OCI-LY3 (cell line): ENCODE measurements at regions not wholly inside any gene's neighbourhood (a gene's known extent, or its start where the extent isn't known, plus 50 kb on each side); places are given as distances from the start of the nearest gene placed in this dataset.

ENCODE experiments used
- H2AFZ ChIP-seq: fragments of 200-600, 300-600 bp; shearing (Covaris generic); 2 replicates; pipeline ENCODE4 v1.6.0; 2014; ENCODE audit warnings: antibody characterized with exemption, low read depth, low read length
- H3K27ac ChIP-seq: fragments of 200-600, 300-600 bp; sonication (generic); 2 replicates; pipeline ENCODE4 v1.5.1; 2014; ENCODE audit warnings: mild to moderate bottlenecking, low read length, moderate library complexity, mixed read lengths
- H3K27me3 ChIP-seq: fragments of 200-600, 300-600 bp; sonication (generic); 2 replicates; pipeline ENCODE4 v1.6.1; 2014; ENCODE audit warnings: low read depth, low read length, mixed read lengths
- H3K36me3 ChIP-seq: fragments of 200-600, 300-600 bp; sonication (generic); replicated peaks from 2 replicates; pipeline ENCODE3; 2014; ENCODE audit warnings: low read depth, low read length, mixed read lengths
- H3K4me1 ChIP-seq: fragments of 300-600, 200-600 bp; sonication (generic); 2 replicates; pipeline ENCODE4 v1.6.1; 2014; ENCODE audit warnings: low read length, mixed read lengths
- H3K4me2 ChIP-seq: fragments of 200-600, 300-600 bp; sonication (generic); 2 replicates; pipeline ENCODE4 v1.6.1; 2014; ENCODE audit warnings: low read length, mixed read lengths
- H3K4me3 ChIP-seq: fragments of 300-600, 200-600 bp; sonication (generic); 2 replicates; pipeline ENCODE4 v1.5.1; 2014; ENCODE audit warnings: antibody characterized with exemption, mild to moderate bottlenecking, low read length, moderate library complexity
- H3K79me2 ChIP-seq: fragments of 300-600, 200-600 bp; shearing (Covaris generic); 2 replicates; pipeline ENCODE4 v1.6.1; 2014; ENCODE audit warnings: mild to moderate bottlenecking, low read length, mixed read lengths
- H3K9ac ChIP-seq: fragments of 300-600, 200-600 bp; shearing (Covaris generic); 2 replicates; pipeline ENCODE4 v1.6.0; 2014; ENCODE audit warnings: mild to moderate bottlenecking, low read length, moderate library complexity
- H3K9me3 ChIP-seq: fragments of 200-600, 300-600 bp; shearing (Covaris generic); 2 replicates; pipeline ENCODE4 v1.6.1; 2014; ENCODE audit warnings: low read length, mixed read lengths; ENCODE audit not compliant: insufficient read depth
- H4K20me1 ChIP-seq: fragments of 200-600, 300-600 bp; sonication (generic); 2 replicates; pipeline ENCODE4 v1.6.1; 2016; ENCODE audit warnings: low read length, mixed read lengths; ENCODE audit not compliant: insufficient read depth
- CTCF ChIP-seq: fragments of 200-600, 300-600 bp; sonication (generic); IDR thresholded peaks from 2 replicates; pipeline ENCODE4 v1.5.1; 2014; ENCODE audit warnings: antibody characterized with exemption, low read length, low read depth
- EZH2phosphoT487 ChIP-seq: fragments of 200-600 bp; shearing (Covaris generic); IDR thresholded peaks from 2 replicates; pipeline ENCODE4 v1.6.1; 2018; ENCODE audit warnings: antibody characterized with exemption, mixed run types, low read depth

- no peak overlapping the region for H3K27ac ChIP-seq
- H3K36me3 ChIP-seq = no peaks in the 10 kb centered on the region
- H3K4me1 ChIP-seq = no peaks in the 10 kb centered on the region
- TF ChIP-seq EZH2phosphoT487 (no peak), CTCF (no peak)
- H3K4me3 ChIP-seq = no peak overlapping the region
- H2AFZ ChIP-seq = no peak overlapping the region
- no peaks in the 10 kb centered on the region for H3K79me2 ChIP-seq
- H4K20me1 ChIP-seq = no peaks in the 10 kb centered on the region
- no peak overlapping the region for H3K4me2 ChIP-seq
- H3K27me3 ChIP-seq = no peaks in the 10 kb centered on the region
- no peak overlapping the region for H3K9ac ChIP-seq
- no peaks in the 10 kb centered on the region for H3K9me3 ChIP-seq
Measured at GRCh38 chr21:34298534-34299167, 65.2 kb upstream of the KCNE2 start.

GRCh38 chr21:34299168-34299539 is 64.7 kb upstream of the KCNE2 start:
- no peaks in the 10 kb centered on the region for H3K9me3 ChIP-seq
- TF ChIP-seq CTCF (no peak), EZH2phosphoT487 (no peak)
- H3K9ac ChIP-seq = no peak overlapping the region
- H3K27ac ChIP-seq = no peak overlapping the region
- no peaks in the 10 kb centered on the region for H3K79me2 ChIP-seq
- H3K4me1 ChIP-seq = no peaks in the 10 kb centered on the region
- H3K4me2 ChIP-seq = no peak overlapping the region
- H3K27me3 ChIP-seq = no peaks in the 10 kb centered on the region
- H3K4me3 ChIP-seq = no peak overlapping the region
- no peaks in the 10 kb centered on the region for H4K20me1 ChIP-seq
- H2AFZ ChIP-seq = no peak overlapping the region
- H3K36me3 ChIP-seq = no peaks in the 10 kb centered on the region

- Histone ChIP-seq H3K4me1 (no peaks in the 10 kb centered on the region), H3K9ac (no peak overlapping the region), H4K20me1 (no peaks in the 10 kb centered on the region), H3K4me2 (no peak overlapping the region), H3K79me2 (no peaks in the 10 kb centered on the region), H3K4me3 (no peak overlapping the region), H2AFZ (no peak overlapping the region), H3K27ac (no peak overlapping the region), H3K36me3 (no peaks in the 10 kb centered on the region), H3K9me3 (no peaks in the 10 kb centered on the region), H3K27me3 (no peaks in the 10 kb centered on the region)
- TF ChIP-seq CTCF (no peak), EZH2phosphoT487 (no peak)
Measured at GRCh38 chr21:34302521-34302920, 61.3 kb upstream of the KCNE2 start.

GRCh38 chr21:34305605-34306604 is 57.9 kb upstream of the KCNE2 start:
- H3K27ac ChIP-seq = no peak overlapping the region
- no peaks in the 10 kb centered on the region for H3K4me1 ChIP-seq
- TF ChIP-seq CTCF (no peak), EZH2phosphoT487 (no peak)
- no peaks in the 10 kb centered on the region for H3K27me3 ChIP-seq
- no peak overlapping the region for H2AFZ ChIP-seq
- no peak overlapping the region for H3K4me3 ChIP-seq
- no peak overlapping the region for H3K4me2 ChIP-seq
- no peaks in the 10 kb centered on the region for H4K20me1 ChIP-seq
- H3K9me3 ChIP-seq = no peaks in the 10 kb centered on the region
- H3K9ac ChIP-seq = no peak overlapping the region
- H3K36me3 ChIP-seq = no peaks in the 10 kb centered on the region
- no peaks in the 10 kb centered on the region for H3K79me2 ChIP-seq
